Neuronal stem cell (in vitro differentiated cells): ENCODE measurements at regions not wholly inside any gene's neighbourhood (a gene's known extent, or its start where the extent isn't known, plus 50 kb on each side); places are given as distances from the start of the nearest gene placed in this dataset.

Source experiments
- DNase-seq: peaks from one replicate; pipeline ENCODE4 v3.0.0-alpha.2; 2013; ENCODE audit warnings: low spot score
- H2AFZ ChIP-seq: one replicate; pipeline ENCODE4 v1.6.1; 2013; ENCODE audit warnings: mild to moderate bottlenecking, low read length, inconsistent platforms
- H2AK5ac ChIP-seq: 2 replicates; pipeline ENCODE4 v1.6.1; 2013; ENCODE audit warnings: low read depth, mild to moderate bottlenecking, inconsistent platforms, low read length, moderate library complexity, mixed read lengths
- H2BK120ac ChIP-seq: 2 replicates; pipeline ENCODE4 v1.6.1; 2013; ENCODE audit warnings: low read depth, mild to moderate bottlenecking, inconsistent platforms, low read length, moderate library complexity, mixed read lengths
- H2BK12ac ChIP-seq: one replicate; pipeline ENCODE4 v1.6.1; 2013; ENCODE audit warnings: low read length, inconsistent platforms
- H2BK15ac ChIP-seq: 2 replicates; pipeline ENCODE4 v1.6.1; 2013; ENCODE audit warnings: mild to moderate bottlenecking, low read length, inconsistent platforms, mixed read lengths
- H2BK5ac ChIP-seq: one replicate; pipeline ENCODE4 v1.6.1; 2013; ENCODE audit warnings: inconsistent platforms, mild to moderate bottlenecking, low read length, moderate library complexity
- H3K14ac ChIP-seq: one replicate; pipeline ENCODE4 v1.6.1; 2013; ENCODE audit warnings: low read length, inconsistent platforms
- H3K18ac ChIP-seq: 2 replicates; pipeline ENCODE4 v1.6.1; 2013; ENCODE audit warnings: low read length, inconsistent platforms
- H3K23ac ChIP-seq: 2 replicates; pipeline ENCODE4 v1.6.1; 2013; ENCODE audit warnings: low read depth, mild to moderate bottlenecking, mixed read lengths, low read length, inconsistent platforms; ENCODE audit not compliant: poor library complexity
- H3K27ac ChIP-seq: replicated peaks from 3 replicates; pipeline ENCODE4 v1.5.1; 2013; ENCODE audit warnings: low read length, inconsistent platforms
- H3K27me3 ChIP-seq, 3 experiments: 2 replicates each; pipeline ENCODE4 v1.6.1; 2013; ENCODE audit warnings: low read length in 3 of 3, mild to moderate bottlenecking in 2 of 3, inconsistent platforms in 1 of 3, low read depth in 1 of 3, mixed read lengths in 1 of 3, moderate library complexity in 1 of 3; ENCODE audit not compliant: control insufficient read depth in 3 of 3, insufficient read depth in 3 of 3
- H3K36me3 ChIP-seq, 2 donors: replicated peaks in 1 of 2; 2 replicates each; pipeline ENCODE4 v1.6.1; 2013; ENCODE audit warnings: low read length in 2 of 2; ENCODE audit not compliant: control insufficient read depth in 2 of 2, insufficient read depth in 2 of 2
- H3K4ac ChIP-seq: 2 replicates; pipeline ENCODE4 v1.6.1; 2013; ENCODE audit warnings: inconsistent platforms, mild to moderate bottlenecking, low read length, moderate library complexity
- H3K4me1 ChIP-seq, 2 donors: 1 replicate in 1 of 2; 2 replicates in 1 of 2; pipeline ENCODE4 v1.6.1; 2013; ENCODE audit warnings: low read length in 2 of 2, low read depth in 1 of 2; ENCODE audit not compliant: control insufficient read depth in 2 of 2, insufficient read depth in 1 of 2
- H3K4me2 ChIP-seq: one replicate; pipeline ENCODE4 v1.6.1; 2013; ENCODE audit warnings: mild to moderate bottlenecking, low read length, inconsistent platforms; ENCODE audit not compliant: insufficient read depth, poor library complexity, severe bottlenecking
- H3K4me3 ChIP-seq, 2 donors: 2 replicates each; pipeline ENCODE4 v1.5.1; 2013; ENCODE audit warnings: low read length in 2 of 2, mild to moderate bottlenecking in 2 of 2, inconsistent platforms in 1 of 2, moderate library complexity in 1 of 2
- H3K79me1 ChIP-seq: one replicate; pipeline ENCODE4 v1.6.1; 2013; ENCODE audit warnings: low read depth, mild to moderate bottlenecking, inconsistent platforms, low read length, moderate library complexity
- H3K9ac ChIP-seq: one replicate; pipeline ENCODE4 v1.6.1; 2013; ENCODE audit warnings: mild to moderate bottlenecking, low read depth, low read length, inconsistent platforms; ENCODE audit not compliant: poor library complexity
- H3K9me3 ChIP-seq, 2 donors: replicated peaks in 1 of 2; 2 replicates each; pipeline versions ENCODE3 to v1.6.1; 2013; ENCODE audit warnings: low read length in 2 of 2, mild to moderate bottlenecking in 2 of 2, inconsistent platforms in 1 of 2, low read depth in 1 of 2, mixed read lengths in 1 of 2, moderate library complexity in 1 of 2; ENCODE audit not compliant: control insufficient read depth in 2 of 2, insufficient read depth in 1 of 2
- H4K8ac ChIP-seq: one replicate; pipeline ENCODE4 v1.6.1; 2013; ENCODE audit warnings: low read depth, mild to moderate bottlenecking, inconsistent platforms, low read length, moderate library complexity
- H4K91ac ChIP-seq: one replicate; pipeline ENCODE4 v1.6.1; 2013; ENCODE audit warnings: low read length, low read depth, mild to moderate bottlenecking, inconsistent platforms; ENCODE audit not compliant: poor library complexity
- WGBS, 2 donors: extraction: QIAGEN DNeasy Blood & Tissue Kit; methylation state at CpG; one replicate each; pipeline ENCODE4 v1.1.7; 2013; ENCODE audit warnings: missing lambda C conversion rate in 2 of 2, mixed read lengths in 1 of 2; ENCODE audit not compliant: insufficient read length in 2 of 2, insufficient replicate concordance in 1 of 2; ENCODE audit errors: extremely low coverage in 2 of 2; 5-methylcytosine and 5-hydroxymethylcytosine counted together

DNA sequence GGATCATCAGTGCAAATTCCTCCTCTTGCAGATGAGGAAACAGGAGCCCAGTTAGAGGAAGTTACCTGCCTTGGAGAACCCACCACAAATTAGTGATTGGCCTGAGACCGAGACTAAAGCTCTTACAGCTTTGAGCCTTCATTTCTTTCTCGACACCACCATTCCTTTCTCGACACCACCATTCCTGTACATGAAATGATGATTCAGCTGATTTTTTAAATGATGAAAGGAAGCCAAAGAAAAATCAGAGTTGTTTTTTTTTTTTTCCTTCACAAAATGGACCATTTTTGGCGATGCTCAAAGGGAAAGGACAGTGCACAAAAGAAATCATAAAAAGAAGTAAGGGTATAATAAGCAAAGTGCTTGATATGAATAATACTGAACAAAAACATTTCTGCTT lies 1080.2 kb upstream of the AUTS2 start:
- Histone ChIP-seq H2BK5ac (no peak overlapping the region), H3K18ac (no peak overlapping the region), H2AK5ac (no peak overlapping the region), H3K4ac (no peak overlapping the region), H3K4me2 (no peak overlapping the region), H2BK12ac (no peak overlapping the region), H2AFZ (no peak overlapping the region), H3K4me3 (no peak overlapping the region), H2BK120ac (no peak overlapping the region), H3K14ac (no peak overlapping the region), H4K91ac (no peak overlapping the region), H3K9ac (no peak overlapping the region), H3K4me1 (no peaks in the 10 kb centered on the region), H2BK15ac (no peak overlapping the region), H3K36me3 (no peaks in the 10 kb centered on the region), H4K8ac (no peak overlapping the region), H3K27ac (no peak overlapping the region), H3K9me3 (no peaks in the 10 kb centered on the region), H3K23ac (no peak overlapping the region), H3K79me1 (no peaks in the 10 kb centered on the region), H3K27me3 (no peaks in the 10 kb centered on the region)
- DNase-seq: no peak
- no CpG with 5 or more reads among the region's 4 CpGs for WGBS, 2 donors

DNA sequence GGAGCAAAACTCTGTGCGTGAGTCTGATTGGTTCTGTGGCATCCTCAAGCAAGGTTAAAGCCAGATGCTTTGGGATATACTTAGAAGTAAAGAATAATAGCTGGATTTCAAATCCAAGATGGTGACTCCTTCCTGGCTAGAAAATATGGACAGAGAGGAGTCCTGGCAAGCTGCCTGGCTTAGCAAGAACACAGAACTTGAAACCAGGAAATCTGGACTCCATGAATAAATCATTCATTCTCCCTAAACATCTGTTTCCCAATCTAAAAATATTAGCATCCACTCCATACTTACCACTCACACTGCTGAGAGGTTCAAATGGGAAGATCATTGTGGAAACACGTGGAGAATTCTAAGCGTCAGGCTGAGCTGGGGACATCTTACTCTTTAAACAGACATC lies 1074.1 kb upstream of the AUTS2 start:
- no CpG with 5 or more reads among the region's 3 CpGs for WGBS, 2 donors
- no peaks in the 10 kb centered on the region for H3K4me1 ChIP-seq
- H2BK5ac ChIP-seq: no peak overlapping the region
- no peak overlapping the region for H3K14ac ChIP-seq
- no peak overlapping the region for H2AFZ ChIP-seq
- no peak overlapping the region for H3K4ac ChIP-seq
- no peaks in the 10 kb centered on the region for H3K9me3 ChIP-seq
- H4K8ac ChIP-seq: no peak overlapping the region
- H2BK120ac ChIP-seq: no peak overlapping the region
- H3K27me3 ChIP-seq: no peaks in the 10 kb centered on the region
- H4K91ac ChIP-seq: no peak overlapping the region
- no peaks in the 10 kb centered on the region for H3K79me1 ChIP-seq
- no peak overlapping the region for H3K18ac ChIP-seq
- no peak overlapping the region for H3K4me3 ChIP-seq
- no peak overlapping the region for H3K23ac ChIP-seq
- no peak overlapping the region for H2BK12ac ChIP-seq
- no peak overlapping the region for H2BK15ac ChIP-seq
- no peaks in the 10 kb centered on the region for H3K36me3 ChIP-seq
- no peak overlapping the region for H3K9ac ChIP-seq
- H3K27ac ChIP-seq: no peak overlapping the region
- no peak for DNase-seq
- no peak overlapping the region for H2AK5ac ChIP-seq
- H3K4me2 ChIP-seq: no peak overlapping the region

DNA sequence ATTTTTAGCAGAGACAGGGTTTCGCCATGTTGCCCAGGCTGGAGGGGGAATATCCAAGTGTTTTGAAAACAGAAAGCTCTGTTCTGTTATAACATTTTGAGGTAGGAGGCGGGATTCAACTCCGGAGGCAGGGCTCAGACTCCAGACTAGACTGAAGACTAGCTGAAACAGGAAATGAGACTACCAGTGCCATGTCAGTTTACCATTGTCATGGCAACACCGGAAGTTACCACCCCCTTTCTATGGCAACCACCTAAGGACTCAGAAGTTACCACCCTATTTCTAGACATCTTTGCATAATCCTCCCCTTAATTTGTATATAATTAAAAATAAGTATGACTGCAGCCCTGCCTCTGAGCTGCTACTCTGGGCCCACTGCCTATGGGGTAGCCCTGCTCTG lies 1069.1 kb upstream of the AUTS2 start:
- no peaks in the 10 kb centered on the region for H3K36me3 ChIP-seq

DNA sequence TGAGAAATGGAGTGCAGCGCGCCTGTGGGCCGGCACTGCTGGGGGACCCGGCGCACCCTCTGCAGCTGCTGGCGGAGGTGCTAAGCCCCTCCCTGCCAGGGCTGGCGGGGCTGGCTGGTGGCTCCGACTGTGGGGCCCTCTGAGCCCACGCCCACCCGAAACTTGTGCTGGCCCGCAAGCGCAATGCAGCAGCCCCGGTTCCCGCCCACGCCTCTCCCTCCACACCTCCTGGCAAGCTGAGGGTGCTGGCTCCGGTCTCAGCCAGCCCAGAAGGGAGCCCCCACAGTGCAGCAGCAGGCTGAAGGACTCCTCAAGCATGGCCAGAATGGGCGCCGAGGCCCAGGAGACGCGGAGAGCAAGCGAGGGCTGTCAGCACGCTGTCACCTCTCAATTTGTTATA lies 1063.0 kb upstream of the AUTS2 start:
- no peak overlapping the region for H3K9ac ChIP-seq
- no peak overlapping the region for H3K14ac ChIP-seq
- no peak overlapping the region for H3K27ac ChIP-seq
- H3K9me3 ChIP-seq: no peaks in the 10 kb centered on the region
- H3K18ac ChIP-seq: no peak overlapping the region
- no peak overlapping the region for H2BK15ac ChIP-seq
- H3K27me3 ChIP-seq: no peaks in the 10 kb centered on the region
- no CpG with 5 or more reads among the region's 22 CpGs for WGBS, 2 donors
- H2AK5ac ChIP-seq: no peak overlapping the region
- peak overlapping the region; percentile 43 for H4K8ac ChIP-seq
- H3K4me2 ChIP-seq: no peak overlapping the region
- no peaks in the 10 kb centered on the region for H3K79me1 ChIP-seq
- H3K4me1 ChIP-seq: no peaks in the 10 kb centered on the region
- H3K36me3 ChIP-seq: no peaks in the 10 kb centered on the region
- H2BK120ac ChIP-seq: no peak overlapping the region
- H2AFZ ChIP-seq: no peak overlapping the region
- H4K91ac ChIP-seq: no peak overlapping the region
- no peak for DNase-seq
- H3K4ac ChIP-seq: no peak overlapping the region
- H3K4me3 ChIP-seq: no peak overlapping the region
- no peak overlapping the region for H3K23ac ChIP-seq
- no peak overlapping the region for H2BK12ac ChIP-seq
- H2BK5ac ChIP-seq: no peak overlapping the region

More for the DNA sequence above, 1069.1 kb upstream of the AUTS2 start:
- Histone ChIP-seq H3K14ac (no peak overlapping the region), H3K27ac (no peak overlapping the region), H3K9me3 (no peaks in the 10 kb centered on the region), H4K91ac (no peak overlapping the region), H3K23ac (no peak overlapping the region), H4K8ac (no peak overlapping the region), H2BK120ac (no peak overlapping the region), H3K4ac (no peak overlapping the region), H3K4me3 (no peak overlapping the region), H2BK12ac (no peak overlapping the region), H3K27me3 (no peaks in the 10 kb centered on the region), H3K79me1 (no peaks in the 10 kb centered on the region), H2AFZ (no peak overlapping the region), H3K4me1 (peaks cover 0 to 4% of the 10 kb centered on the region in 2 donors), H2AK5ac (no peak overlapping the region), H3K9ac (no peak overlapping the region), H2BK5ac (no peak overlapping the region), H3K4me2 (no peak overlapping the region), H3K18ac (no peak overlapping the region), H2BK15ac (no peak overlapping the region)
- no CpG with 5 or more reads among the region's 4 CpGs for WGBS, 2 donors
- no peak for DNase-seq
